ENCODE measurements at regions not wholly inside any gene's neighbourhood (a gene's known extent, or its start where the extent isn't known, plus 50 kb on each side); places are given as distances from the start of the nearest gene placed in this dataset.
"Not testable (repeated sequence)": the region's sequence is repeated elsewhere in the genome, so short reads cannot be mapped to it uniquely, and the experiment has no call there.

GRCh38 chr4:3910161-3910950 lies 144.2 kb downstream of the ADRA2C start:
- H3K4me3 ChIP-seq: not testable (repeated sequence)
- H3K27ac ChIP-seq: peak overlapping the region in 3 of 21 experiments; percentile 44 to 49 (median 44)

- no peak overlapping the region for H3K4me3 ChIP-seq
- no peak overlapping the region for H3K27ac ChIP-seq
Measured at GRCh38 chr4:3911252-3911856, 145.2 kb downstream of the ADRA2C start.

DNA sequence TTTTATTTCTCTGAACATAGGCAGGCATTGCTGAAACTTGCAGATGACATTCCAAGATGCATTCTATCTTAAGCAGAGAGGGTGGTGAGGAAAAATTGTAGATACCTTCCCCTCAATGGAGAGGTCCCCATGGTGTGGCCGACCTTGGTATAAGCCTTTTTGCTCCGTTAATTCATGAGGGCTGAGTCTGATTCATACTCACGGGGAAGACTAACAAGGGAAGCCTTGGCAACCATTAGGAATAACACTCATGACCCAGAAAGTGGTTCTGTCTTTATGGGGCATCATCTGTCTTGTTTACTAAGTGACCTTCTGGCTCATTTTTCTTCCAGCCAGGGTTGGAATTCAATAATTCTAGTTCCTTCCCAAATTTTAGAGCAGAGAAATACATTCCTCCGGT lies 148.3 kb downstream of the ADRA2C start:
- H3K4me3 ChIP-seq: not testable (repeated sequence)
- H3K27ac ChIP-seq: peak overlapping the region in 4 of 21 experiments; percentile 21 to 65 (median 56)

DNA sequence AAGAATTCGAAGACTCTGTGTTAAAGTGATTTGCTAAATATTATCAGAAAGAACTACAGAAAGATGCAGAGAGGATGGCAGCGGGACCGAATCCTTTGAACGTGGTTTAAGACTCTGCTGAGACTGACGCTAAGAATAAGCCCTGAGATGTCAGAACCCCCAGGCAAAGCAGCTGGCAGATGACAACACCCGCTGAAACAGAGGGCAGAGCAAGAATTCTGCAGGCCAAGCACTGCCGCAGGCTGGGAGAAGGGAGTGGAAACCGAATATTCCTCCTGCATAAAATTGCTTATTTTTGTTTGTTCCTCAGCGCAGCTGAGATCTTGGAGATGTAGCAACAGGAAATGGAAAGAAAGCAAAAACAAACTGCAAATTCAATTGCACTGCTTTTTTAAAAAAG lies 153.3 kb downstream of the ADRA2C start:
- H3K4me3 ChIP-seq, H3K27ac ChIP-seq: not testable (repeated sequence)

- H3K4me3 ChIP-seq, H3K27ac ChIP-seq: not testable (repeated sequence)
Measured at GRCh38 chr4:3921902-3922301, 155.7 kb downstream of the ADRA2C start.

GRCh38 chr4:3925841-3926240 lies 159.7 kb downstream of the ADRA2C start:
- H3K4me3 ChIP-seq: not testable (repeated sequence)

GRCh38 chr4:3926271-3926670 lies 160.1 kb downstream of the ADRA2C start:
- not testable (repeated sequence) for H3K4me3 ChIP-seq, H3K27ac ChIP-seq

More at GRCh38 chr4:3925841-3926240, 159.7 kb downstream of the ADRA2C start:
- not testable (repeated sequence) for H3K27ac ChIP-seq

GRCh38 chr4:3926969-3927755 lies 161.0 kb downstream of the ADRA2C start:
- not testable (repeated sequence) for H3K4me3 ChIP-seq, H3K27ac ChIP-seq

DNA sequence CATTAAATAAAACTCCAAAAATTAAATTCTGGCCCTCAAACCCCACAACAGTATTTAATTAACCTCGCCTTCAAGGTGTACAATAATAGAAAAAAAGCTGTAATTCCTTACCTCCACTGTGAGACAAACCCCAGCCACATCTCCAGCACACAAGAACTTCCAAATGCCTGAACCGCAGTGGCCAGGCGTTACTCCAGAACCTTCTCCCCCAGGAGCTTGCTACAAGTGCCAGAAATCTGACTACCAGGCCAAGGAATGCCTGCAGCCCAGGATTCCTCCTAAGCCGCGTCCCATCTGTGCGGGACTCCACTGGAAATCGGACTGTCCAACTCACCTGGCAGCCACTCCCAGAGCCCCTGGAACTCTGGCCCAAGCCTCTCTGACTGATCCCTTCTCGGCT lies 163.2 kb downstream of the ADRA2C start:
- H3K27ac ChIP-seq, H3K4me3 ChIP-seq: not testable (repeated sequence)

DNA sequence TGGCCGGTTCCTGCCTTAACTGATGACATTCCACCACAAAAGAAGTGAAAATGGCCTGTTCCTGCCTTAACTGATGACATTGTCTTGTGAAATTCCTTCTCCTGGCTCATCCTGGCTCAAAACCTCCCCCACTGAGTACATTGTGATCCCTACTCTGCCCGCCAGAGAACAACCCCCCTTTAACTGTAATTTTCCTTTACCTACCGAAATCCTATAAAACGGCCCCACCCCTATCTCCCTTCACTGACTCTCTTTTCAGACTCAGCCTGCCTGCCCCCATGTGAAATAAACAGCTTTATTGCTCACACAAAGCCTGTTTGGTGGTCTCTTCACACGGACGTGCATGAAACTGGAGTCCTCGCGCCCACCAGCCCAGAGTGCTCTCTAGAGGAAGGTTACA lies 166.5 kb downstream of the ADRA2C start:
- H3K4me3 ChIP-seq, H3K27ac ChIP-seq: not testable (repeated sequence)

DNA sequence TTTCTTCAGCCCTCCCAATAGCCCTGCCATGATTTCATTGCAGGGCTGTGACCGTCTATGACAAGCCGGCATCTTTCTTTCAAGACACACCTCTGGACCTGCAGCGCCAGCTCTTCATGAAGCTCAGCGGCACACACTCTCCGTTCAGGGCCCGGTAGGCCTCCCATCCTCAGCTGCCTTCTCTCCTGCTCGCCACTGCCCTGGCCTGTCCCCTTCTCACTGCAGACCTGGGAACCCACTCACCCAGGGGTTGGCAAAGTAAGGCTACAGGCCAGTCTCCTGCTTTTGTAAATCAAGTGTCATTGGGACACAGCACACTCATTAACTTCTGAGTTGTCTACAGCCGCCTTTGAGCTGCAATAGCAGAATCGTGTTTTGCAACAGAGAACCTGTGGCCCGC lies 169.2 kb downstream of the ADRA2C start:
- not testable (repeated sequence) for H3K27ac ChIP-seq, H3K4me3 ChIP-seq

GRCh38 chr4:3936184-3936583 lies 170.0 kb downstream of the ADRA2C start:
- Histone ChIP-seq H3K4me3 (no peak overlapping the region), H3K27ac (no peak overlapping the region)

- not testable (repeated sequence) for H3K27ac ChIP-seq, H3K4me3 ChIP-seq
Measured at GRCh38 chr4:3937849-3938562, 171.8 kb downstream of the ADRA2C start.

DNA sequence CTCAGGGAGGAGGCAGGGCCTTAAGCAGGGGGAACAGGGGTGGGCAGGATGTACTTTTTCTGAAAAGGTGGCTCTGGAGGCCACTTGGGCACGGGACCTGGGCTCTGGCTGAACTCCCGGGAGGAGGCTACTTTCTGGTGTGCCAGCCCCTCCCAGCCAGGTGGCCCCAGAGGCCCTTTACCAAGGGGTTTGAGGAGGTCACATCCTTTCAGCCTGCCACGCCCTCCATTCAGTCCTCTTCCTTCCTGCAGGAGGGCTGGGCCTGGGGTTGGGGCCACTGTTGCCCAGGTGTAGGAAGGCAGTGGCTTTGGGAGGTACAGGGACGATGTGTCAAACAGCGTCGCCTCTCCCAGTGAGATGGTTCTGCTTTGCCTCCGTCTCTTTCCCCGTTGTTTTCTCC lies 172.5 kb downstream of the ADRA2C start:
- H3K4me3 ChIP-seq, H3K27ac ChIP-seq: not testable (repeated sequence)

DNA sequence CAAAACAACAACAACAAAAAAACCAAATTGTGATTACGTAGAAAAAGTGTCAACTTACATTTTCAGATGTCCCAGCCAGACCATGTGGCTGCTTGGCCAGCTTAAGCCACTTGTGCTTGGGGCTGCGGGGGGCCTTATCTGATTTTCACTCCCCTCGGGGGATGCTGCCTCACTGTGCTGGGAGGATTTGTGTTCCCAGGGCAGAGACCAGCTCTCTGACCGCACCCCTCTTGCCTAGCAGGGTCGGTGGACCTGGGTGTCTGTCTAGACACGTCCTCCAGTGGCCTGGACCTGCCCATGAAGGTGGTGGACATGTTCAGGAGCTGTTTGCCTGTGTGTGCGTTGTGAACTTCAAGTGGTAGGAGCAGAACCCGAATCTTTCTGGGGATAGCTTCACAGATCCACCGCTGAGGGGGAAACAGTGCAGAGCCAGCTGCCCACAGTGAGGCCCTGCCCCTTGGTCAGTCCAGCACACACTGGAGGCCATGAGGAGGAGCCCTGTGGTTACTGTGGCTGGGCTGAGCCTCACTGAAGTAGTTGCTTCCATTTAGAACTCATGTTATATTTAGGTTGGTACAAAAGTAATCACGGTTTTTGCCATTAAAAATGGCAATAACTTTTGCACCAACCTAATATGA lies 173.9 kb downstream of the ADRA2C start:
- H3K4me3 ChIP-seq: not testable (repeated sequence)

DNA sequence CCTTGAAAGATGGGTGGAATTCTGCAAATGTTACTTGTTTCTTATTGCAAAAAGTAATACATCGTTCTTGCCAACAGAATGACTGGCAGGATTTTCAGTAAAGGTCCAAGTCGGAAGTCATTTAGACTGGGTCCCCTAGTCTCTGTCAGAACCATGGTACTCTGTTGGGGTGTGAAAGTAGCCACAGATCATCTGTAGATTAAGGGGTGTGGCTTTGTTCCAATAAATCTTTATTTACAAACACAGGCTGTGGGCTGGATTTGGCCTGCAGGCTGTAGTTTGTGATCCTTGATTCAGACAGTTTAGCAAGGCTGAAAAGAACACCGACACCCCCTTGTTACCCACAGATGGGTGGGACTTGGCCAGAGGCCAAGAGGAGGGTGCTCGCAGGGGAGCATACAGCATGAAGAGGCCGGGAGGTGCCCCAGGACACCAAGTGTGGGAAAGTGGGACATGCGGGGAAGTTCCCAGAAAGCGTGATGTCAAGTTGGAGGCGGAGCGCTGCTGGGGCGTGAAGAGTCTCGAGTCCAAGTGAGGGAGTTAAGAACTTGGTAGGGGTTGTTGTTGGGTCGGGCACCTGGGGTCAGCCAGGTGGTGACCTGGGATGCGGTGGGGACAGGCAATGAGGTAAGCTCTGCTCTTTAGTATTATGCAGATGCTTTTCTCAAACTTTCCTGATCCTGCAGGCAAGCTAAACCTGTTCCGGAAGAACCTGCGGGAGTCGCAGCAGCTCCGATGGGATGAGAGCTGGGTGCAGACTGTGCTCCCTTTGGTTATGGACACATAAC lies 175.7 kb downstream of the ADRA2C start:
- H3K4me3 ChIP-seq: not testable (repeated sequence)

More for the DNA sequence above, 173.9 kb downstream of the ADRA2C start:
- not testable (repeated sequence) for H3K27ac ChIP-seq

GRCh38 chr4:3942569-3942971 lies 176.4 kb downstream of the ADRA2C start:
- H3K4me3 ChIP-seq, H3K27ac ChIP-seq: not testable (repeated sequence)

More for the DNA sequence above, 175.7 kb downstream of the ADRA2C start:
- H3K27ac ChIP-seq: not testable (repeated sequence)

DNA sequence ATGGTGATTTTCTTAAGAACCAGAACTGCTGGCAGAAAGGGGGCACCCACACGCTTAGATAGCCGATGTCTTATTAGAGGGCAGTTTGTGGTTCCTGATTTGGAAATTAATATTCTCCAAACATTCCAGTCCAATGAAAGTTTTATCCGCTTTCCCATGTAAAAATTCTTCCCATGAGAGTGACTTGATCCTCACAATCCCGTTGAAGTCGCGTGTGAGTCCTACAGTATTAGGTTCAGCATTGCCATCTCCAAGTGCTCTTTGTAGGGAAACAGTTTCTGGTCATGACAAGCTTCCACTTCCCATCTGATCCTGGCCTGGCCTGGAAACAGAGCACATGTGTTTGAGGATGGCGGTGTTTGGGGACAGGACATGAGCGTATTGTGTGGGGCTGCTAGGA lies 176.9 kb downstream of the ADRA2C start:
- not testable (repeated sequence) for H3K4me3 ChIP-seq, H3K27ac ChIP-seq

Data from skin epidermis (tissue), 12 donors.